GM12891 (cell line): ENCODE measurements at regions not wholly inside any gene's neighbourhood (a gene's known extent, or its start where the extent isn't known, plus 50 kb on each side); places are given as distances from the start of the nearest gene placed in this dataset.

Experiments
- PAX5 ChIP-seq: IDR thresholded peaks from 2 replicates; pipeline ENCODE4 v1.6.1; 2011; ENCODE audit warnings: low read length, moderate library complexity, mild to moderate bottlenecking; ENCODE audit not compliant: insufficient read depth, severe bottlenecking
- POLR2A ChIP-seq: IDR thresholded peaks from 2 replicates; pipeline ENCODE4 v1.6.1; 2011; ENCODE audit warnings: low read depth, low read length, control low read depth
- POLR2AphosphoS5 ChIP-seq: IDR thresholded peaks from 2 replicates; pipeline ENCODE4 v1.6.1; 2011; ENCODE audit warnings: low read depth, low read length, control low read depth
- POU2F2 ChIP-seq: IDR thresholded peaks from 2 replicates; pipeline ENCODE4 v1.6.1; 2011; ENCODE audit warnings: low read depth, mild to moderate bottlenecking, control low read depth, low read length, moderate library complexity
- TAF1 ChIP-seq: IDR thresholded peaks from 2 replicates; pipeline ENCODE4 v1.6.1; 2011; ENCODE audit warnings: low read depth, low read length, control low read depth

DNA sequence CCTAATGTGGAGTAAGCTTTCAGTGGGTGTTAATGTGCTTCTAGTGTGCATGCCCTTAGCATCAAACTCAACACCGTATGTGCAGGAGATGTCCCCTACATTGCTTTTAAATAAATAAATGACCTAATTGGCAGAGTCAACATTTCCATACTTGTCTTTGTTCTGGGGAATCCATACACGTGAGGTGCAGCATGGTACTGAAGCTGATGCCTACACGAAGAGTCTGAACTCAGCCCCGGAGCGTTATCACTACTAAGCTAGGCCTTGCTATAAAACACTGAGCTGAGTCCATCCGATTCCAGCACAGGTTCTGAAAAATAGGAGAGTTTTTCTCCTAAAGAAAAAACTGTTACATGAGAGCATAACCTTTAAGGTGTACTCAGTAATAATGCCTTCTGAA is 125.0 kb upstream of the DYRK2 start:
- TF ChIP-seq POLR2A = no peak
- no peak for TF ChIP-seq TAF1
- no peak for TF ChIP-seq POLR2AphosphoS5
- no peak for TF ChIP-seq POU2F2
- no peak for TF ChIP-seq PAX5
